SK-N-SH (cell line): ENCODE measurements at regions not wholly inside any gene's neighbourhood (a gene's known extent, or its start where the extent isn't known, plus 50 kb on each side); places are given as distances from the start of the nearest gene placed in this dataset.

Experiments
- CTCF ChIA-PET: fragments of 300-600, 350-600 bp; formaldehyde crosslinking; extraction: SDS; loops from one replicate; lab custom pipeline; 2021; lab: Yijun Ruan, JAX
- POLR2A ChIA-PET: fragments of 350-600 bp; sonication (Branson Sonifier 250); formaldehyde crosslinking; extraction: SDS; loops from one replicate; lab custom pipeline; 2020; ENCODE audit warnings: antibody characterized with exemption, inconsistent platforms; lab: Yijun Ruan, JAX
- DNase-seq: peaks from one replicate; pipeline ENCODE4 v3.0.0; 2012
- H2AFZ ChIP-seq: fragments of 200-600 bp; sonication (generic); 2 replicates; pipeline ENCODE4 v1.8.1; 2016; ENCODE audit warnings: antibody characterized with exemption, mild to moderate bottlenecking, low read depth
- H3F3A ChIP-seq: fragments of 200-600 bp; sonication (generic); replicated peaks from 2 replicates; pipeline ENCODE3; 2016; ENCODE audit warnings: antibody characterized with exemption, mild to moderate bottlenecking; ENCODE audit not compliant: insufficient read depth
- H3K27ac ChIP-seq, 2 experiments: fragments of 200-500 bp in 1 of 2; fragments of 200-600 bp in 1 of 2; sonication (Bioruptor generic) in 1 of 2; sonication (generic), shearing (Covaris generic) in 1 of 2; 2 replicates each; pipeline versions ENCODE4 v1.5.1 to v1.6.1; 2014 to 2016; ENCODE audit warnings: low read depth in 2 of 2, inconsistent platforms in 1 of 2, low read length in 1 of 2, mild to moderate bottlenecking in 1 of 2, mixed read lengths in 1 of 2
- H3K27me3 ChIP-seq: fragments of 200-600 bp; sonication (generic), shearing (Covaris generic); 2 replicates; pipeline ENCODE4 v1.6.1; 2016; ENCODE audit warnings: mixed run types; ENCODE audit not compliant: insufficient read depth
- H3K36me3 ChIP-seq, 2 experiments: fragments of 200-500 bp in 1 of 2; fragments of 200-600 bp in 1 of 2; sonication (Bioruptor generic) in 1 of 2; sonication (generic) in 1 of 2; replicated peaks in 1 of 2; 2 replicates each; pipeline versions ENCODE3 to v1.5.1; 2014 to 2016; ENCODE audit warnings: low read length in 1 of 2, mild to moderate bottlenecking in 1 of 2; ENCODE audit not compliant: insufficient read depth in 2 of 2, control insufficient read depth in 1 of 2
- H3K4me1 ChIP-seq, 2 experiments: fragments of 200-500 bp in 1 of 2; fragments of 200-600 bp in 1 of 2; sonication (Bioruptor generic) in 1 of 2; sonication (generic), shearing (Covaris generic) in 1 of 2; 2 replicates each; pipeline versions ENCODE4 v1.5.1 to v1.6.1; 2014 to 2016; ENCODE audit warnings: low read depth in 1 of 2, low read length in 1 of 2, mixed run types in 1 of 2; ENCODE audit not compliant: insufficient read depth in 2 of 2, control insufficient read depth in 1 of 2
- H3K4me2 ChIP-seq: fragments of 200-600 bp; sonication (generic), shearing (Covaris generic); 2 replicates; pipeline ENCODE4 v1.6.1; 2017; ENCODE audit warnings: mixed run types
- H3K4me3 ChIP-seq, 2 experiments: fragments of 200-500 bp in 1 of 2; fragments of 200-600 bp in 1 of 2; sonication (Bioruptor generic) in 1 of 2; sonication (generic), shearing (Covaris generic) in 1 of 2; 2 replicates each; pipeline versions ENCODE4 v1.5.1 to v1.8.1; 2014 to 2016; ENCODE audit warnings: low read depth in 2 of 2, inconsistent platforms in 1 of 2, low read length in 1 of 2, mild to moderate bottlenecking in 1 of 2, mixed read lengths in 1 of 2, moderate library complexity in 1 of 2
- H3K79me2 ChIP-seq: fragments of 200-600 bp; sonication (generic); 2 replicates; pipeline ENCODE4 v1.8.1; 2017; ENCODE audit warnings: mild to moderate bottlenecking; ENCODE audit not compliant: insufficient read depth
- H3K9ac ChIP-seq: fragments of 200-600 bp; sonication (generic); 2 replicates; pipeline ENCODE4 v1.6.1; 2017; ENCODE audit warnings: mixed run types
- H3K9me2 ChIP-seq: fragments of 200-600 bp; sonication (generic); 2 replicates; pipeline ENCODE4 v1.6.1; 2017; ENCODE audit warnings: mixed run types
- H3K9me3 ChIP-seq: fragments of 200-600 bp; sonication (generic); 2 replicates; pipeline ENCODE4 v1.6.1; 2017; ENCODE audit warnings: mixed run types, mild to moderate bottlenecking, moderate library complexity
- H4K20me1 ChIP-seq: fragments of 200-600 bp; sonication (generic); 2 replicates; pipeline ENCODE4 v1.6.1; 2017; ENCODE audit warnings: mild to moderate bottlenecking, mixed run types; ENCODE audit not compliant: insufficient read depth
- CHD2 ChIP-seq: fragments of 150-350 bp; IDR thresholded peaks from 2 replicates; pipeline ENCODE4 v1.6.1; 2018; ENCODE audit warnings: low read length; ENCODE audit not compliant: partially characterized antibody
- EP300 ChIP-seq, 2 experiments: IDR thresholded peaks; 2 replicates each; pipeline versions ENCODE4 v1.4.0 to v1.6.1; 2012; ENCODE audit warnings: borderline replicate concordance in 1 of 2, low read depth in 1 of 2, low read length in 1 of 2
- EZH2phosphoT487 ChIP-seq: fragments of 200-600 bp; sonication (generic); IDR thresholded peaks from 2 replicates; pipeline ENCODE4 v1.6.1; 2017; ENCODE audit warnings: low read depth, mixed run types, mild to moderate bottlenecking, antibody characterized with exemption, moderate library complexity, borderline replicate concordance
- FOXM1 ChIP-seq: IDR thresholded peaks from 2 replicates; pipeline ENCODE4 v1.4.0; 2012; ENCODE audit warnings: low read depth, mild to moderate bottlenecking
- GABPA ChIP-seq: IDR thresholded peaks from 2 replicates; pipeline ENCODE4 v1.4.0; 2012; ENCODE audit warnings: low read depth, mild to moderate bottlenecking
- MEF2A ChIP-seq: IDR thresholded peaks from 2 replicates; pipeline ENCODE4 v1.4.0; 2012; ENCODE audit warnings: low read depth, borderline replicate concordance
- MXI1 ChIP-seq: IDR thresholded peaks from 2 replicates; pipeline ENCODE4 v1.6.1; 2012; ENCODE audit warnings: mild to moderate bottlenecking, low read depth, low read length, improper control_type of control experiment
- NRF1 ChIP-seq: IDR thresholded peaks from 2 replicates; pipeline ENCODE4 v1.6.1; 2012; ENCODE audit warnings: low read depth, mild to moderate bottlenecking, low read length
- RAD21 ChIP-seq: IDR thresholded peaks from 2 replicates; pipeline ENCODE4 v1.6.1; 2012; ENCODE audit warnings: mild to moderate bottlenecking, low read length
- RCOR1 ChIP-seq: fragments of 150-350 bp; IDR thresholded peaks from 2 replicates; pipeline ENCODE4 v1.6.1; 2017; ENCODE audit warnings: antibody characterized with exemption, low read length
- RXRA ChIP-seq: IDR thresholded peaks from 2 replicates; pipeline ENCODE4 v1.4.0; 2012; ENCODE audit warnings: low read depth, mild to moderate bottlenecking, borderline replicate concordance
- SIN3A ChIP-seq: IDR thresholded peaks from 2 replicates; pipeline ENCODE4 v1.6.1; 2012; ENCODE audit warnings: low read depth, mild to moderate bottlenecking, low read length, moderate library complexity, borderline replicate concordance
- TEAD4 ChIP-seq: IDR thresholded peaks from 2 replicates; pipeline ENCODE4 v1.4.0; 2012; ENCODE audit warnings: mild to moderate bottlenecking, borderline replicate concordance; ENCODE audit not compliant: insufficient read depth
- USF2 ChIP-seq: fragments of 150-350 bp; IDR thresholded peaks from 2 replicates; pipeline ENCODE4 v1.6.1; 2017; ENCODE audit warnings: antibody characterized with exemption, low read length, low read depth, borderline replicate concordance
- WGBS: methylation state at CpG from one replicate; pipeline ENCODE4 v1.1.6; 2017; ENCODE audit warnings: low lambda C conversion rate; 5-methylcytosine and 5-hydroxymethylcytosine counted together
- TF ChIP-seq, protein P1 (sequence below): IDR thresholded peaks from 2 replicates; pipeline ENCODE4 v1.4.0; 2012; ENCODE audit warnings: low read depth, borderline replicate concordance
- TF ChIP-seq, protein P2 (sequence below): fragments of 200-600 bp; sonication (generic); IDR thresholded peaks from 2 replicates; pipeline ENCODE4 v1.6.1; 2017; ENCODE audit warnings: antibody characterized with exemption, mild to moderate bottlenecking, moderate library complexity
- TF ChIP-seq, protein P3 (sequence below): IDR thresholded peaks from 2 replicates; pipeline ENCODE4 v1.6.1; 2012; ENCODE audit warnings: mild to moderate bottlenecking, low read depth, low read length, moderate library complexity

DNA sequence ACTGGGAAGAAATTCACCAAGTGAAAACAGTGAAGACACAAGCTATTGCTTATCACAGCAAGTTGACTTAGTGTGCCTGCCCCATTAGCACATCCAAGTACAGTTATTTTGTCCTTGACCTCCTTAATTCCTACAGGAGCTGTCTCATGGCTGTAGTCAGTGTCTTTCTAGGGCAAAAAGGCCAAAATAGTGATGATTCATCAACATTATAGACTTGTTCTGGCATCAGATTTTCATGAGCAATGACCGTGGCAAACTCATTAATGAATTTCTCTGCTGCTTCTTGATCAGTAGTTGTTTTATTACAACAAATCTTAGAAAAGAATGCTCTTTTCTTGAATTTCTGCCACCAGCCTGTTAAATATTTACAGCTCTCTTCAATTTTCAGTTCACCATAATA is 1169.3 kb upstream of the DDX18 start:
- Histone ChIP-seq H3K9ac (no peak overlapping the region), H3K9me2 (no peaks in the 10 kb centered on the region), H2AFZ (no peak overlapping the region), H3K27ac (no peak overlapping the region), H3K79me2 (no peaks in the 10 kb centered on the region), H3K36me3 (no peaks in the 10 kb centered on the region), H3K4me3 (no peak overlapping the region)
- no peak for DNase-seq
- 32% methylated on average over 1 of the region's 1 CpG for WGBS
- POLR2A ChIA-PET: no interaction called here
- no peak for TF ChIP-seq MEF2A
- TF ChIP-seq, protein P1, sequence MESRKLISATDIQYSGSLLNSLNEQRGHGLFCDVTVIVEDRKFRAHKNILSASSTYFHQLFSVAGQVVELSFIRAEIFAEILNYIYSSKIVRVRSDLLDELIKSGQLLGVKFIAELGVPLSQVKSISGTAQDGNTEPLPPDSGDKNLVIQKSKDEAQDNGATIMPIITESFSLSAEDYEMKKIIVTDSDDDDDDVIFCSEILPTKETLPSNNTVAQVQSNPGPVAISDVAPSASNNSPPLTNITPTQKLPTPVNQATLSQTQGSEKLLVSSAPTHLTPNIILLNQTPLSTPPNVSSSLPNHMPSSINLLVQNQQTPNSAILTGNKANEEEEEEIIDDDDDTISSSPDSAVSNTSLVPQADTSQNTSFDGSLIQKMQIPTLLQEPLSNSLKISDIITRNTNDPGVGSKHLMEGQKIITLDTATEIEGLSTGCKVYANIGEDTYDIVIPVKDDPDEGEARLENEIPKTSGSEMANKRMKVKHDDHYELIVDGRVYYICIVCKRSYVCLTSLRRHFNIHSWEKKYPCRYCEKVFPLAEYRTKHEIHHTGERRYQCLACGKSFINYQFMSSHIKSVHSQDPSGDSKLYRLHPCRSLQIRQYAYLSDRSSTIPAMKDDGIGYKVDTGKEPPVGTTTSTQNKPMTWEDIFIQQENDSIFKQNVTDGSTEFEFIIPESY: no peak
- no peak for TF ChIP-seq USF2
- TF ChIP-seq, protein P2, sequence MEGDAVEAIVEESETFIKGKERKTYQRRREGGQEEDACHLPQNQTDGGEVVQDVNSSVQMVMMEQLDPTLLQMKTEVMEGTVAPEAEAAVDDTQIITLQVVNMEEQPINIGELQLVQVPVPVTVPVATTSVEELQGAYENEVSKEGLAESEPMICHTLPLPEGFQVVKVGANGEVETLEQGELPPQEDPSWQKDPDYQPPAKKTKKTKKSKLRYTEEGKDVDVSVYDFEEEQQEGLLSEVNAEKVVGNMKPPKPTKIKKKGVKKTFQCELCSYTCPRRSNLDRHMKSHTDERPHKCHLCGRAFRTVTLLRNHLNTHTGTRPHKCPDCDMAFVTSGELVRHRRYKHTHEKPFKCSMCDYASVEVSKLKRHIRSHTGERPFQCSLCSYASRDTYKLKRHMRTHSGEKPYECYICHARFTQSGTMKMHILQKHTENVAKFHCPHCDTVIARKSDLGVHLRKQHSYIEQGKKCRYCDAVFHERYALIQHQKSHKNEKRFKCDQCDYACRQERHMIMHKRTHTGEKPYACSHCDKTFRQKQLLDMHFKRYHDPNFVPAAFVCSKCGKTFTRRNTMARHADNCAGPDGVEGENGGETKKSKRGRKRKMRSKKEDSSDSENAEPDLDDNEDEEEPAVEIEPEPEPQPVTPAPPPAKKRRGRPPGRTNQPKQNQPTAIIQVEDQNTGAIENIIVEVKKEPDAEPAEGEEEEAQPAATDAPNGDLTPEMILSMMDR: no peak
- TF ChIP-seq RAD21: no peak
- TF ChIP-seq, protein P3, sequence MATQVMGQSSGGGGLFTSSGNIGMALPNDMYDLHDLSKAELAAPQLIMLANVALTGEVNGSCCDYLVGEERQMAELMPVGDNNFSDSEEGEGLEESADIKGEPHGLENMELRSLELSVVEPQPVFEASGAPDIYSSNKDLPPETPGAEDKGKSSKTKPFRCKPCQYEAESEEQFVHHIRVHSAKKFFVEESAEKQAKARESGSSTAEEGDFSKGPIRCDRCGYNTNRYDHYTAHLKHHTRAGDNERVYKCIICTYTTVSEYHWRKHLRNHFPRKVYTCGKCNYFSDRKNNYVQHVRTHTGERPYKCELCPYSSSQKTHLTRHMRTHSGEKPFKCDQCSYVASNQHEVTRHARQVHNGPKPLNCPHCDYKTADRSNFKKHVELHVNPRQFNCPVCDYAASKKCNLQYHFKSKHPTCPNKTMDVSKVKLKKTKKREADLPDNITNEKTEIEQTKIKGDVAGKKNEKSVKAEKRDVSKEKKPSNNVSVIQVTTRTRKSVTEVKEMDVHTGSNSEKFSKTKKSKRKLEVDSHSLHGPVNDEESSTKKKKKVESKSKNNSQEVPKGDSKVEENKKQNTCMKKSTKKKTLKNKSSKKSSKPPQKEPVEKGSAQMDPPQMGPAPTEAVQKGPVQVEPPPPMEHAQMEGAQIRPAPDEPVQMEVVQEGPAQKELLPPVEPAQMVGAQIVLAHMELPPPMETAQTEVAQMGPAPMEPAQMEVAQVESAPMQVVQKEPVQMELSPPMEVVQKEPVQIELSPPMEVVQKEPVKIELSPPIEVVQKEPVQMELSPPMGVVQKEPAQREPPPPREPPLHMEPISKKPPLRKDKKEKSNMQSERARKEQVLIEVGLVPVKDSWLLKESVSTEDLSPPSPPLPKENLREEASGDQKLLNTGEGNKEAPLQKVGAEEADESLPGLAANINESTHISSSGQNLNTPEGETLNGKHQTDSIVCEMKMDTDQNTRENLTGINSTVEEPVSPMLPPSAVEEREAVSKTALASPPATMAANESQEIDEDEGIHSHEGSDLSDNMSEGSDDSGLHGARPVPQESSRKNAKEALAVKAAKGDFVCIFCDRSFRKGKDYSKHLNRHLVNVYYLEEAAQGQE: no peak
- no peak for TF ChIP-seq CHD2
- no peak for TF ChIP-seq TEAD4
- TF ChIP-seq EP300 (IDR thresholded peaks at IDR 0.05; ENCODE audit: borderline replicate concordance in 1 of 2, low read depth in 1 of 2, low read length in 1 of 2): no peak
- TF ChIP-seq MXI1: no peak
- no peak for TF ChIP-seq RXRA
- no peak for TF ChIP-seq EZH2phosphoT487
- no peak for TF ChIP-seq GABPA
- no peak for TF ChIP-seq SIN3A
- TF ChIP-seq FOXM1: no peak
- TF ChIP-seq NRF1: no peak
- TF ChIP-seq RCOR1: no peak
- TF ChIP-seq, all 33 proteins: peak for 0
- H3K4me2 ChIP-seq: no peak overlapping the region
- CTCF ChIA-PET: interaction anchor here (1.4 kb wide), 1 partner anchor 34 kb away, joined by 3 read pairs; no protein-coding TSS in a partner anchor
- H3K27me3 ChIP-seq: no peaks in the 10 kb centered on the region
- H4K20me1 ChIP-seq: no peaks in the 10 kb centered on the region
- H3F3A ChIP-seq: no peaks in the 10 kb centered on the region
- no peaks in the 10 kb centered on the region; the same call in 1 of the 2 replicates for H3K9me3 ChIP-seq
- H3K4me1 ChIP-seq: no peaks in the 10 kb centered on the region
